GM12891 (cell line): ENCODE measurements at regions not wholly inside any gene's neighbourhood (a gene's known extent, or its start where the extent isn't known, plus 50 kb on each side); places are given as distances from the start of the nearest gene placed in this dataset.

ENCODE experiments used
- POLR2A ChIP-seq: IDR thresholded peaks from 2 replicates; pipeline ENCODE4 v1.6.1; 2011; ENCODE audit warnings: low read depth, low read length, control low read depth
- POLR2AphosphoS5 ChIP-seq: IDR thresholded peaks from 2 replicates; pipeline ENCODE4 v1.6.1; 2011; ENCODE audit warnings: low read depth, low read length, control low read depth
- POU2F2 ChIP-seq: IDR thresholded peaks from 2 replicates; pipeline ENCODE4 v1.6.1; 2011; ENCODE audit warnings: low read depth, mild to moderate bottlenecking, control low read depth, low read length, moderate library complexity
- SPI1 ChIP-seq: IDR thresholded peaks from 2 replicates; pipeline ENCODE4 v1.6.1; 2011; ENCODE audit warnings: low read depth, low read length, control low read depth
- TAF1 ChIP-seq: IDR thresholded peaks from 2 replicates; pipeline ENCODE4 v1.6.1; 2011; ENCODE audit warnings: low read depth, low read length, control low read depth

DNA sequence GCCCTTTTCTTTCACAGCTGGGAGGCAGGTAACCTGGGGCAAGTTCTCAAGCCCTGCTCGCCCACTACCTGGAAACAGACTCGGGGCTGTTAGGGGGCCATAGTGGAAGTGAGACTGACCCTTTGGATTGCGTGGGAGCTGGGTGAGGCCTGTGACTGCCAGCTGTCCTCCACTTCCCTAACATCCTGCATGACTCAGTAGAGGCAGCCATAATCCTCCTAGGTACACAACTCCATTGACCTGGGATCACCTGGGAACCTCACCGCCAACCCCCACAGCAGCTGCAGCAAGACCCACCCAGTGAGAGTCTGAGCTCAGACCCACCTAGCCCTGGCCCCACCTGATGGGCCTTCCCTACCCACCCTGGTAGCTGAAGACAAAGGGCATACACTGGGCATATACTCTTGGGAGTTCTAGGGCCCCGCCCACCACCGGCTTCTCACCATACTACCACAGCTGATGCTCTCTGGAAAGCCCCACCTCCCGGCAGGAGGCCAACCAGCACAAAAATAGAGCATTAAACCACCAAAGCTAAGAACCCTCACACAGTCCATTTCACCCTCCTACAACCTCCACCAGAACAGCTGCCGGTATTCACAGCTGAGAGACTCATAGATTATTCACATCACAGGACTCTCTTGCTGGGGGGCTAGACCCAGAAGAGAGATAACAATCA, 61.1 kb upstream of the DCTD start:
- TF ChIP-seq POLR2A (no peak), POU2F2 (peak; percentile 35; the same call in 1 of the 2 replicates), POLR2AphosphoS5 (no peak), TAF1 (no peak), SPI1 (peak; percentile 46; the same call in 1 of the 2 replicates)
